NB4 (cell line): ENCODE measurements at regions not wholly inside any gene's neighbourhood (a gene's known extent, or its start where the extent isn't known, plus 50 kb on each side); places are given as distances from the start of the nearest gene placed in this dataset.
A peak's percentile ranks its signal among the peaks of the same experiment; 100 is the strongest.

ENCODE experiments used
- DNase-seq: peaks from one replicate; pipeline ENCODE4 v3.0.0; 2010; ENCODE audit warnings: low read depth
- H3K4me3 ChIP-seq: one replicate; pipeline ENCODE4 v1.5.1; 2011; ENCODE audit warnings: mild to moderate bottlenecking, low read depth, low read length, moderate library complexity
- CTCF ChIP-seq: IDR thresholded peaks from one replicate; pipeline ENCODE4 v1.5.1; 2012; ENCODE audit warnings: low read depth, low read length
- MAX ChIP-seq: IDR thresholded peaks from 2 replicates; pipeline ENCODE4 v1.6.1; 2011; ENCODE audit warnings: low read depth, low read length
- MYC ChIP-seq: IDR thresholded peaks from 2 replicates; pipeline ENCODE4 v1.6.1; 2011; ENCODE audit warnings: low read depth, low read length
- POLR2A ChIP-seq: IDR thresholded peaks from 2 replicates; pipeline ENCODE4 v1.6.1; 2011; ENCODE audit warnings: mild to moderate bottlenecking; ENCODE audit not compliant: insufficient read length; ENCODE audit errors: extremely low read depth

- H3K4me3 ChIP-seq = no peak overlapping the region
- TF ChIP-seq MAX (no peak), MYC (no peak), CTCF (no peak), POLR2A (no peak)
- DNase-seq = no peak
Measured at GRCh38 chr2:46829231-46829995, 86.2 kb downstream of the MCFD2 start.

- DNase-seq = peak; percentile 34
Measured at GRCh38 chr2:46828491-46829230, 86.9 kb downstream of the MCFD2 start.

GRCh38 chr2:46828135-46828438, 87.5 kb downstream of the MCFD2 start:
- H3K4me3 ChIP-seq = no peak overlapping the region
- no peak for DNase-seq
- TF ChIP-seq MAX (no peak), POLR2A (no peak), MYC (no peak), CTCF (no peak)

More at GRCh38 chr2:46828491-46829230, 86.9 kb downstream of the MCFD2 start:
- H3K4me3 ChIP-seq = no peak overlapping the region
- no peak for TF ChIP-seq CTCF

GRCh38 chr2:46827274-46828134, 88.1 kb downstream of the MCFD2 start:
- peak; percentile 82 for DNase-seq
- TF ChIP-seq MAX (no peak), POLR2A (no peak), CTCF (no peak), MYC (no peak)
- H3K4me3 ChIP-seq = no peak overlapping the region

- DNase-seq = no peak
- TF ChIP-seq MYC (no peak), CTCF (no peak), POLR2A (no peak), MAX (no peak)
- H3K4me3 ChIP-seq = no peak overlapping the region
Measured at GRCh38 chr2:46826569-46827245, 88.9 kb downstream of the MCFD2 start.
